Memory B cell (primary cell): ENCODE measurements at regions not wholly inside any gene's neighbourhood (a gene's known extent, or its start where the extent isn't known, plus 50 kb on each side); places are given as distances from the start of the nearest gene placed in this dataset.
A peak's percentile ranks its signal among the peaks of the same experiment; 100 is the strongest.
"Not testable (repeated sequence)": the region's sequence is repeated elsewhere in the genome, so short reads cannot be mapped to it uniquely, and the experiment has no call there.

ENCODE experiments used
- ATAC-seq: fragments of 150-1000 bp; cut with Tn5 transposase; 2 replicates; pipeline ENCODE4 v1.10.0; 2021; ENCODE audit warnings: low read depth, mild to moderate bottlenecking, moderate library complexity
- DNase-seq, 2 donors: peaks; one replicate each; pipeline ENCODE4 v3.0.0; 2022; ENCODE audit warnings: low spot score in 2 of 2
- H3K27ac Mint-ChIP-seq: one replicate; pipeline ENCODE4 v1.8.0; 2022; ENCODE audit warnings: mild to moderate bottlenecking, moderate library complexity, mixed read lengths
- H3K27me3 Mint-ChIP-seq: one replicate; pipeline ENCODE4 v1.8.0; 2022; ENCODE audit warnings: mixed read lengths
- H3K36me3 Mint-ChIP-seq: one replicate; pipeline ENCODE4 v1.8.0; 2022; ENCODE audit warnings: mild to moderate bottlenecking, mixed read lengths
- H3K4me1 Mint-ChIP-seq: one replicate; pipeline ENCODE4 v1.8.0; 2022; ENCODE audit warnings: mixed read lengths
- H3K4me3 Mint-ChIP-seq: one replicate; pipeline ENCODE4 v1.8.0; 2022; ENCODE audit warnings: mild to moderate bottlenecking, moderate library complexity, mixed read lengths
- H3K9me3 Mint-ChIP-seq: one replicate; pipeline ENCODE4 v1.8.0; 2022; ENCODE audit warnings: mixed read lengths

DNA sequence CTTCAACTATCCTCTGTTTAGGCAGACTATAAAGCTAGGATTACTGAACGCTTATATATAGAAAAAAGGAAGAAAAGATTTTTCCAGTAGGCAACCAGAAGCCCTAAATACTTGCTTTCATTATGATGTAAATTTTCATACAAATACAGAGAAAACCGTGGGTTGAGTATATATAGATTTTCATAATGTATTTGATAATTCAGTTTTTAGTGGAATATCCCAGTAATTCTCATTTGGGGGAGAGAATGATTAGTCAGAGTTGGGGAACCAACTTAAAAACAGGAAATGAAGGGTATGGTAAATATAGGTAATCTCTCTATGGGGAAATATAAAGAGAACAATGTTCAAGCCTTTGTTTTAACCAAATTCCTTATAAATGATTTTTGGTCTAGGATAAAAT lies 154.0 kb upstream of the CITED2 start:
- Mint-ChIP-seq H3K4me3 (no peak overlapping the region), H3K27ac (no peak overlapping the region)

DNA sequence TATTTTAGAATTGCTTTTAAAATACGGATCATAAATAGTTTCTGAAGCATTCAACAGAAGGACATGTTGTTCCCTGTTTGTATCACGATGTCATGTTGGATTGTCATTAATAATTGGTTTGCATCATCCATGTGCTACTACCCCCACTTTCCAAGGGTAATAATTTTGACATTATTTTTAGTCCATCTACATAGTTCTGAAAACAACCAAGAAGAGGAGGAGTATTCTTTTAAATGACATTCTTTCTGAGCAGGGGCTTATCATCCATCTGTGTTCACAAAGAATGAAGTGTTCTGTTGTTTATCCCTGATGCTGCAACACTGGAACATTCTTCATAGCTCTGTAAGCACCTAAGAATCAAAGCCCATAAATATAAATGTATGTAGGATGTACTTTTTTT lies 151.0 kb upstream of the CITED2 start:
- peaks cover 1% of the 10 kb centered on the region for H3K9me3 Mint-ChIP-seq
- H3K4me3 Mint-ChIP-seq = no peak overlapping the region
- ATAC-seq = no peak
- peaks cover 15% of the 10 kb centered on the region for H3K36me3 Mint-ChIP-seq
- no peak overlapping the region for H3K27ac Mint-ChIP-seq
- DNase-seq = no peak
- H3K27me3 Mint-ChIP-seq = peaks cover 1% of the 10 kb centered on the region
- H3K4me1 Mint-ChIP-seq = no peaks in the 10 kb centered on the region

More for the DNA sequence above, 154.0 kb upstream of the CITED2 start:
- H3K4me1 Mint-ChIP-seq = peaks cover 6% of the 10 kb centered on the region
- no peak for ATAC-seq
- no peak for DNase-seq
- H3K9me3 Mint-ChIP-seq = peaks cover 1% of the 10 kb centered on the region
- H3K36me3 Mint-ChIP-seq = peaks cover 13% of the 10 kb centered on the region
- H3K27me3 Mint-ChIP-seq = peaks cover 1% of the 10 kb centered on the region

DNA sequence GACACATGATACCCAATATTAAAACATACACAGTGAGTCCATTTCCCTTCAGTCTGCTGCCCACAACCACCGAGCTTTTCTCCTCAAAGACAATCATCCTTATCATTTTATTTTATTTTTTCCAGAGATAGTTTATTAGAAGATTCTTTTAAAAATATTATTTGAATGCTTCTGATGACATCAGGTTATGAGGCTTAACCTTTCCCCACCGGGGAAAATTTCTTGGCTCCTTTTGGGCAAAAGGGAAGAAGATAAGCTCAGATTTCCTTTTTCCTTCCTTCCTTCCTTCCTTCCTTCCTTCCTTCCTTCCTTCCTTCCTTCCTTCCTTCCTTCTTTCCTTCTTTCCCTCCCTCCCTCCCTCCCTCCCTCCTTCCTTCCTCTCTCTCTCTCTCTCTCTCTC lies 149.5 kb upstream of the CITED2 start:
- Mint-ChIP-seq H3K27me3 (peaks cover 1% of the 10 kb centered on the region), H3K27ac (no peak overlapping the region), H3K4me3 (no peak overlapping the region), H3K4me1 (no peaks in the 10 kb centered on the region), H3K9me3 (peaks cover 1% of the 10 kb centered on the region), H3K36me3 (peaks cover 15% of the 10 kb centered on the region)
- ATAC-seq (no peak), DNase-seq (no peak)

DNA sequence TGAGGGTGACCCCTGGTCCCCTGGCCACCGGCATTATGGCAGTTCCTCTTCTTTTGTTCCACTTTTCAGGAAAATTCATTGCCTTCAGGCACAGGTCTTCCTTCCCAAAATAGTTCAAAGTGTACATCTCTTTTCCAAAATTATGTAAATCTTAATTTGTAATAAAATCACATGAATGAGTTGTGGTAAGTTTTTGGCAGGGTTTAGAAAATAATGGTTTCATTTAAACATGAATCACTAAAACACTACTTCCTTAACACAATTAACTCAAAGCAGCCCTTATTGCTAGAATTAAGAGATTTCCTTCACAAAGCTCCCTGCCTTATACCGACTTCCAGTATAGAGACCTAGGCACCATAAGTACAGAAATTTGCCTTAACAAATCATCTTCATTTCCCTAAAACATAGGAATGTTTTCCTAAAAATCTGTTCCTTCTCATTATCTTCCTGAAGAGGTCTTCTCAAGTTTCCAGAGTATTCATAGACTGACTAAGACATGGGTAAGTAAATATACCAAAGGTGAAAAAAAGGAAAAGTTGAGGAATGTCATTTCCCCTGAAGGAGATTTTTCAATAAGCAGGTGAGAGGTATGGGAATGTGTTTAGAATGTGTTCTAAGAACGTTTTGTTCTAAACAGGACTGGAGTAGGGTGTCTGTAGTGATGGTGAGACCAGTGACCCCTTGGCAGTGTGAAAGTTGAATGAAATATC lies 148.2 kb upstream of the CITED2 start:
- H3K9me3 Mint-ChIP-seq = peaks cover 1% of the 10 kb centered on the region
- H3K4me3 Mint-ChIP-seq = no peak overlapping the region
- DNase-seq = no peak

DNA sequence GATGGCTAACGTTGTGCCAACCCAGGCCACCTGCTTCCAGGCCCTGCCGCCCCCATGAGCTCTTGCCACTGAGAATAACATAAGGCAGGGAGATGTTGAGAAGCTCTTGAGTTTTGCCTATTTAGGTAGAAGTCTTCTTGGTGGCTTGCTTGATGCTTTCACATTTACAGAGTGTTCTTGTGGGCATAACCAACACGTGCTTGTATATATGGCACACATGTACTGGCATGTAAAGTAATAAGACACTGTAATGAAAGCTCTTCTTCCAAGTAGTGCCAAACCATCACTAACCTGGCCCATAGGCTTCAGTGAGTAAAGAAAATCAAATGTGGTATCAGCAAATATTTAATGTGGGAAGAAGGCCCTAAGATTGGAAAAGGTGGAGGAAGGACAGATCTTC lies 146.9 kb upstream of the CITED2 start:
- DNase-seq (no peak), ATAC-seq (no peak)
- H3K4me3 Mint-ChIP-seq = no peak overlapping the region
- peaks cover 1% of the 10 kb centered on the region for H3K27me3 Mint-ChIP-seq
- peaks cover 8% of the 10 kb centered on the region for H3K36me3 Mint-ChIP-seq
- H3K27ac Mint-ChIP-seq = no peak overlapping the region
- peaks cover 1% of the 10 kb centered on the region for H3K9me3 Mint-ChIP-seq
- H3K4me1 Mint-ChIP-seq = no peaks in the 10 kb centered on the region

More for the DNA sequence above, 148.2 kb upstream of the CITED2 start:
- Mint-ChIP-seq H3K36me3 (peaks cover 15% of the 10 kb centered on the region), H3K27me3 (peaks cover 1% of the 10 kb centered on the region), H3K4me1 (no peaks in the 10 kb centered on the region), H3K27ac (no peak overlapping the region)
- ATAC-seq = no peak

DNA sequence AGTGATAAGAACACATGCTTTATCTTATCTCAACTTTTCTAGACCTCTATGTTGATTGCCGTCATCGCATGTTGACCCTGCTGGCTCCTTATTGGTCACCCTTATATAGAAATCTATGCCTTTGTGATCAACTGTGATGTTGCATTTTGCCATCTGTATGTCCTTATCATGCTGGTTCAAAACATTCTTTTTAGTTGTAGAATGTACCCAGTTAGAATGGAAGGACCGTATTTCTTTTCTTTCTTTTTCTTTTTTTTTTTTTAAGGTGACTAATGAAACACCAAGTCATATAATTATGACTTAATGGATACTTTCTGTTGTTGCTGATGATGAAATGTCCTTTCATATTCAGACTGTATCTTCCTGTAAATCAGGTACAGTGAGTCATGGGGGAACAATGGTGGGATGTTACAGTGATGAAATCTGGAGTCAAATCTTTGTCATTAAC lies 145.9 kb upstream of the CITED2 start:
- Mint-ChIP-seq H3K36me3 (peaks cover 7% of the 10 kb centered on the region), H3K27me3 (peaks cover 1% of the 10 kb centered on the region), H3K4me3 (no peak overlapping the region), H3K9me3 (peaks cover 1% of the 10 kb centered on the region), H3K4me1 (no peaks in the 10 kb centered on the region), H3K27ac (no peak overlapping the region)
- DNase-seq (no peak), ATAC-seq (no peak)

DNA sequence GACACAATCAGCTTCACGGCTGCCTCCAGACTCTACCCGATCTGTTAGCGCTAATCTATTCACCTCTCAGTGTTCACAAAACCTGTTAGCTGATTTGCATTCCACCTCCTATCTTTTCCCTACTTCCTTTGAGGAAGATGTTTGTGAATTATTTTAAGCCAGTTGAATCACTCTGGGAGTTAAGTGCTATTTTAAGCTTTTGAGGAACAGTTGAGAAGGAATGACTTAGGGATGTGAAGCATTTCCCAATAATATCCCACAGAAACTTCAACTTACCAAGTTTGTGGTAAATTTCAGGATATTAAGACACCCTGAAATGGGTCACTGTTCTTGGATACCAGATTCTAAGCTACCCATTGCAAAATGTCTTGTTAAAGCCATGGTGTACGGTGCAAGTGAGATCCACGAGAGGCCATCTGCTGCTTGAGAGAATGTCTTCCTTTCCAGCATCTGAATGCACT lies 145.2 kb upstream of the CITED2 start:
- Mint-ChIP-seq H3K27me3 (peaks cover 1% of the 10 kb centered on the region), H3K9me3 (peaks cover 1% of the 10 kb centered on the region), H3K27ac (no peak overlapping the region), H3K4me3 (no peak overlapping the region), H3K36me3 (peaks cover 6% of the 10 kb centered on the region), H3K4me1 (peaks cover 3% of the 10 kb centered on the region)
- DNase-seq (no peak), ATAC-seq (no peak)

DNA sequence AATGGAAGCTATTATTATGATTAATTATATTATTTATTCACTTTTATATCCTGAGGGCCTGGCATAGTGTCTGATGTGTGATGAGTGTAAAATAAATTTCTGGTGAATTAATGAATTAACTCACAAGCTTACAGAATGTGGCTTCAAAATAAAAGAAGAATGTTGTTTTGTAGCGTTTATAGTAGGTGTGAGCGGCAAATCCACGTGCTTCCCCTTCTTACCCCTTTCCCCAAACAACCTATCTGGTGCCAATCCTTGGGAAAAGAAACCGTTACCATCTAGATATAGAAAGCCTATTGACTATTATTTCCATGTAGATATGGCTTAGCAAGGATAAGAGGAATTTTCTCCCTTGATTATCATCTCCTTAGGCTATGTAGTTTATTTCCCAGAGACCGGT lies 144.6 kb upstream of the CITED2 start:
- Mint-ChIP-seq H3K27me3 (no peaks in the 10 kb centered on the region), H3K27ac (no peak overlapping the region), H3K9me3 (no peaks in the 10 kb centered on the region), H3K36me3 (peaks cover 5% of the 10 kb centered on the region), H3K4me3 (no peak overlapping the region), H3K4me1 (peaks cover 3% of the 10 kb centered on the region)
- ATAC-seq = no peak
- DNase-seq = no peak

DNA sequence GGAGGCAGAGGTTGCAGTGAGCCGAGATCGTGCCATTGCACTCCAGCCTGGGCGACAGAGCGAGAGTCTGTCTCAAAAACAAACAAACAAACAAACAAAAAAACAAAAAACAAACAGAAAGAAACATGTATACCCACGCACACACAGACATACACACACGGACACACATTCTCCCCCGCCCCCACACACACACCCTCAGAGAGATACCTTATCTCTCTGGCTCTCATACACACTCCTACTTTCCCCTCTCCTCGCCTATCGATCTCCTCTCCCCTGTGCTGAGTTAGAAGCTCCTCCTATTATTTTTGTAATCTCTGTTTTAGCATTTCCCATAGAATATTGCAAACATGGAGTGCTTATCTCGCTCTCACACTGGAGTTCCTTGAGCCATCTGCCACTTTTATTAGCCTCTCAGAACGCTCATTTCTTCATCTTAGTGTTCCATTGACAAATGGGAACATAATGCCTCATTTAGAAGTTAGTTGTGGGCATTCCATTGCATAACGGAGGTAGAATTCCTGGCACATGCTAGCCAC lies 144.2 kb upstream of the CITED2 start:
- Mint-ChIP-seq H3K9me3 (no peaks in the 10 kb centered on the region), H3K4me3 (no peak overlapping the region), H3K36me3 (peaks cover 5% of the 10 kb centered on the region), H3K27ac (no peak overlapping the region), H3K4me1 (peaks cover 3% of the 10 kb centered on the region), H3K27me3 (no peaks in the 10 kb centered on the region)
- ATAC-seq (no peak), DNase-seq (no peak)

DNA sequence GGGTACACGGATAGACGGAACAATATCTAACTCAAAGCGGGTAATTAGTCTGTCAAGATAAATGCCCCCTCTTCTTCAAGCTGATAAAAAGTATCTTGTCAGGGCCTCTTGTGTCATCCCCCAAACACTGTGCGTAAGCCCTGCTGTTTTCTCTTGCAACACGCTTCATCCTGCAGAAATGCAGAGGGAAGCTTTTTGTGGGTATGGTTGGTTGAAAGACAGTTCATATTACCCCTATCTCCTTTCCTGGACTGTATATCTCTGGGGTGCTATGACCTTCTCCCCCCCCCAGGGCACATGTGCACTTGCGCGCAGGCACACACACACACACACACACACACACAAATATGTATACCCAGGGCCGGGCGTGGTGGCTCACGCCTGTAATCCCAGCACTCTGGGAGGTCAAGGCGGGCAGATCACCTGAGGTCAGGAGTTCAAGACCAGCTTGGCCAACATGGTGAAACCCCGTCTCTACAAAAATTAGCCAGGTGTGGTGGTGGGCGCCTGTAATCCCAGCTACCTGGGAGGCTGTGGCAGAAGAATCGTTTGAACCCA lies 143.6 kb upstream of the CITED2 start:
- not testable (repeated sequence) for ATAC-seq

DNA sequence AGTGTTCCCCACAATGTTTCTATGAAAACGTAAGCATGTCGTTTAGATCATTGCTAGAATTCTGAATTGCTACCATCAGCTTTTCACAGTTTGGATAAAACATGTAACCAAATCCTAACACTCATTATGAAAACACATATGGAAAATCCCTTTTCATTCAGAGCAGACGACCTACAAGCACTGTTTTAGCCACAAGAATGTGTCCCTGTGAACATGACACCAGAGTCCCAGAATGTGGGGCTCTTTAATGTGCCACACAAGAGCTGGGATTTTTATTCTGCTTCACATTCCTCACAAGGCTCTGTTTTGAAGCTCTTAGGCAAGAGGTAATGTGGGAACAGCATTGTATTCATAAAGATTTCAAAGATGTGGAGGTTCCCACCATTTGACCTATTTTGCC lies 141.1 kb upstream of the CITED2 start:
- no peak for ATAC-seq
- H3K4me3 Mint-ChIP-seq = no peak overlapping the region
- no peak for DNase-seq

More for the DNA sequence above, 143.6 kb upstream of the CITED2 start:
- not testable (repeated sequence) for H3K9me3 Mint-ChIP-seq, H3K27me3 Mint-ChIP-seq, DNase-seq, H3K4me3 Mint-ChIP-seq, H3K27ac Mint-ChIP-seq, H3K4me1 Mint-ChIP-seq, H3K36me3 Mint-ChIP-seq

DNA sequence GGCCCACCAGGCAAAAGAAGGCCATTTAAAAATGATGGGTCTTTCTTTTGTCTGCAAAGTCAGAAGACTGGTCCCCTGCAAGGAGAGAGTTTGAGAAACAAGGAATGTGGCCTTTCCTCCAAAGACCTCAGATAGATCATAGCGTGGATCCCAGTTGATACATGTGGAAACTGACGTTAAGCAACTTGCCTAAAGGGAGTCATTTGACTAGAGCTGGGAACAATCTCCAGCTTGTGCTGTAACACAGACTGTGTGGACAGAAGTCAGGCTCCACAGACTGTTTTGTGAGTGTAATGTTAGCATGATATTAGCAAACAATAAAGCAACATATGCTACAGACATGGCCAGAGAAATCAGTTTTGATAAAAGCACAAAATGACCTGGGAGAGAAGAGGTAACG lies 140.4 kb upstream of the CITED2 start:
- Mint-ChIP-seq H3K9me3 (no peaks in the 10 kb centered on the region), H3K4me1 (peaks cover 3% of the 10 kb centered on the region), H3K27me3 (no peaks in the 10 kb centered on the region), H3K36me3 (peaks cover 2% of the 10 kb centered on the region), H3K4me3 (no peak overlapping the region), H3K27ac (peak overlapping the region; percentile 41)
- ATAC-seq = no peak
- no peak for DNase-seq

More for the DNA sequence above, 141.1 kb upstream of the CITED2 start:
- Mint-ChIP-seq H3K27ac (no peak overlapping the region), H3K27me3 (no peaks in the 10 kb centered on the region), H3K4me1 (peaks cover 3% of the 10 kb centered on the region), H3K36me3 (peaks cover 2% of the 10 kb centered on the region), H3K9me3 (no peaks in the 10 kb centered on the region)

DNA sequence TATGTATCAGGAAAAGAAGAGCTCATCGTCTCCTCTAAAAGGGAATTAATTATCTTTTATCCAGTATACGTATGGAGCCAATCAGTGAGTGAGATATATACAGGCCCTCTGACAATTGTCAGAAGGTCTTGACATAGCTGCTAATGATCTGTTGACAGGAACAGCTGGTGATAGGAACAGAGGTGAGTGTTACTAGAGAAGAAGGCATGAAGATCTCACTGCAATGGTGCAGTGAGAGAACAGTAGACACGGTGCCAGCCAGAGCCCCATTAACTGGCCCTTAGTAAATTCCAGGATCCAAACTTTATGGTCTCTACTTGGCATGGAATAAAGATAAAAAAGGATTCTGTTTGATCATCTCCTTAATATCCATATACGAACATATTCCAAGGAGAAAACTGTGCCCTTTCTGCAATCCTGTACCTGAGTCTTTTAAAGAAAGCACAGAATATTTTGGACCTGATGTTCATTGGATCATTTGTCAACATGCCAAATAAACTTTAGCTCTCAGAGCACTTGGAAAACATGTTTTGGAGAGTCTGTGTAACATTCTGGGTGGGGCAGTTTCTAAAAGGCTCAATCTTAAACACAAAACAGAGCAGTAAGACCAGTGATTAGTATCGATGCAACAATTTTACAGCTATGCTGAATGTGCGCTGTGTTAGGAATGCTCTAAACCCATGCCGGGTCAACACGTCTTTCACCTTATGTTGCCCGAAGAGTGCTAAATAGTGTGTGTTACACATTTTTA lies 135.8 kb upstream of the CITED2 start:
- ATAC-seq = no peak
- Mint-ChIP-seq H3K36me3 (peaks cover 3% of the 10 kb centered on the region), H3K27ac (no peak overlapping the region), H3K9me3 (peaks cover 1% of the 10 kb centered on the region), H3K27me3 (no peaks in the 10 kb centered on the region), H3K4me3 (no peak overlapping the region), H3K4me1 (peaks cover 1% of the 10 kb centered on the region)
- DNase-seq = no peak

DNA sequence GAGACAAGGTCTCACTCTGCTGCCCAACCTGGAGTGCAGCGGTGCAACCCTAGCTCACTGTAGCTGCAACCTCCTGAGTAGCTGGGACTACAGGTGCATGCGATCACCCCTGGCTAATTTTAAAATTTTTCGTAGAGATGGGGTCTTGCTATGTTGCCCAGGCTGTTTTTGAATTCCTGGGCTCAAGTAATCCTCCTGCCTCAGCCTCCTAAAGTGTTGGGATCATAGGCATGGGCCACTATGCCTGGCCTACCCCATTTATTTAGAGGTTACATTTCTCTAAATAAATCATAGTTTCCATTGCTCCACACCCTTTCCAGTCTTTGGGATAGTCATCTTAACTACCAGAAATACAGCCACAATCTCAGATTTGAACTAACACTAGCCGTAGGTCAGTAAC lies 134.7 kb upstream of the CITED2 start:
- ATAC-seq = no peak
- H3K9me3 Mint-ChIP-seq = peaks cover 1% of the 10 kb centered on the region
- DNase-seq = no peak
- no peaks in the 10 kb centered on the region for H3K4me1 Mint-ChIP-seq
- no peaks in the 10 kb centered on the region for H3K27me3 Mint-ChIP-seq
- no peak overlapping the region for H3K27ac Mint-ChIP-seq
- no peak overlapping the region for H3K4me3 Mint-ChIP-seq
- peaks cover 3% of the 10 kb centered on the region for H3K36me3 Mint-ChIP-seq
